Stimulated activated CD8-positive, alpha-beta memory T cell treated with anti-CD3 and anti-CD28 coated beads, Interleukin-15, amount 100 ng/mL, for 4 hours (primary cell): ENCODE measurements at regions not wholly inside any gene's neighbourhood (a gene's known extent, or its start where the extent isn't known, plus 50 kb on each side); places are given as distances from the start of the nearest gene placed in this dataset.
"Not testable (repeated sequence)": the region's sequence is repeated elsewhere in the genome, so short reads cannot be mapped to it uniquely, and the experiment has no call there.

ENCODE experiments used
- DNase-seq, 2 donors: peaks; one replicate each; pipeline ENCODE4 v3.0.0-alpha.2; 2020; ENCODE audit warnings: low read depth in 2 of 2

DNA sequence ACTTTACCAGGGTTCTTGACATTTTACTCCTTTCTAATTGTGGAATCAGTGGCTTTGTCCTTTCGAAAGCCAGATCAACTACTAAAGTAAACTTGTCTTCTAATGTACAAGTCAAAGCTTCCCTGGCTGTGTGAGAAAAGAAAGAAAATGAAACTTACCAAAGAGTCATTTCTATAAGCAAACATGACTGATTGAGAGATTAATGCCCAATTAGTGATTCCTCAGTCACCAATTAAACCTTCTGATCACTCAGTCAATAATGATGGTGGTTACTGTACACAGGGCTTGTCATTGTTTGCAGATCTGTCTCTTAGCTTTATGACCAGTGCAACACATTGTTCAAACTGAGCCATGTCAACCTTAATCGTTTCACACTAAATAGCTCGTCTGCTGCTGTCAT is 1168.4 kb upstream of the CITED2 start:
- DNase-seq, result no peak

DNA sequence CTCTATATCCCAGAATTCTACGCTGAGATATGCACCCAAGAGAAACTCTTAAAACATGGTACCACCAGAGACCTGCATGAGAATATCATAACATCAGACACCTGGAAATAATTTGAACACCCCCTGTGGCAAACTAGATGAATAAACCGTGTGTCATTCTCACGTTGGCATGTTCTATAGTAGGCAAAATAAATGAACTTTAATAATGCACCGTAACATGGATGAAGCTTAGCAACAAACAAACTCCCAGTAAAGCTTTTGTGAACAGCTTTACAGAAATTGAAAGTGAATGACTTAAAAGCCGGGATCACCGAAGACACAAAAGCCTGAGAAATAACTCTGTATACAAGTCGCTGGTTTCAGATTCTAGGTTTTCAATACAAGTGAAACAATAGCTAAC is 1166.8 kb upstream of the CITED2 start:
- DNase-seq, result no peak

DNA sequence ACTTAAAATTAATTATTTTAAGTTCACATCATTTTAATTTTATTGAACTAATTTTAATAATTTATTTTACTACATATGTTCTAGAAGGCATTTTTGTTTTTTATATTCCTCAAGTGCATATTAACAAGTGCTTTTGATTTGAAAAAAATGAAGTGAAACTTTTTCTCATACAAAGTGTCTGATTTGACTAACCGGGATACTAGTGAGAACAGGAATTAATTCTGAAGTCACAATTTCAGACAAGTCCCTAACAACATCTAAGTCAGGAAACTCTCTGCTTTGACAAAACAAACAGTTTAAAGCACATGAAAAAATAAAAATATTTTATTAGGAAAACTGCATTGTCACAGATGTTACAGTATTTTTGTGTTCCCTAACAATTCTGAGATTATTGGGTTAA is 1166.3 kb upstream of the CITED2 start:
- DNase-seq, result no peak

DNA sequence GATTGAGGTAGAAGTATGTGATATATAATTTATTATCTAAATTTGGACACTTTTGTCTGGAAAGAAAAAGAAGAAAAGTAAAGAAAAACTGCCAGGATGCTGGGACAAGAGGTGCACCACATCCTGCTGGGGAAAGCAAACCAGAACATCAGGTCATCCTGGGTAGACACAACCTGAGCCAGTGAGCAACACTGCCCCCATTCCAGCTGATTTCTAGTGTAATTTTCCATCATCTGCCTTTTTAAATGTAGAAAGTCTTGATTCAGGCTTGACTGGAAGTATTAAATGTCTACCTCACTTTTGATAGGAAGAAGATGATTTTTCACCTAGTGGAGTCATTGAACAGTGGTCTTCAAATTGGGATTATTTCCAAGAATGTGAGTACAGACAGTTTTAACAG is 1164.5 kb upstream of the CITED2 start:
- no peak for DNase-seq

DNA sequence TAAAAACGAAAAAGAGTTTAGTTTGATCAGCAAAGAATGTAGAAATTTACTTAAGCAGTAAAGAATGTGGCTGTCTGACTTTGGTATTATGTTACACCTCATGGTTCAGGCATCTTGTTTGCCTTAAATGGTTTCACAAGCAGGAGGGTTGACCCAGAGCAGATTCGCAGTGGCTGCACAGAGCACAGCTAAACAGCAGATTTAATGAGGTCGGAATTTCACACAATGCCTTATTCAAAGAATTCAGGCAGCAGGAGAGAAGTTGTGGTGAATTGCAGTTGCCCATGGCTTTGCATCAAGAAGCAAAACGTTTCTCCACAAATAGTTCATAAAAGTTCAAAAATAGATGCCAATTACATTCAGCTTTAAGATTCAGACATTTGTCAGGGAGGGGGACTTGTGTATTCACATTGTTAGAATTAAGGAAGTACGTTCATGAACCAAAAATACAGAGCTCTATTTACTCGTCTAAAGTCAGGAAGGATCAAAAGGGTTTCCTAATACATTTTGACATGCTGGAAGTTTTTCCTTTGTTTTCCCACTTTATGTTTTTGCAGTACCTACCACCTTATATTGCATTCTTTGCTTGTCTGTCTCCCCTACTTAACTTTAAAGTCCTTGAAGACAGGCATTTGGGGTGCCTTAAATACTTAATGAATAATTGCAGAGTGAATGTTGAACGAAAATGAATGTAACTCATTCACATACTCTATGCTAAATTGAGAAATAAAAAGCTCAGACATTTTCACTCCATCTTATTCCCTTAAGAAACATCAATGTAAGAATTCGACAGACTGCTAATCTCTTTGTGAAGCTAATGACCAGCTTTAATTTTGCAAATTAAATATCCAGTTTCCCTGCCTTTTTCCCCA is 1163.6 kb upstream of the CITED2 start:
- DNase-seq, result no peak

DNA sequence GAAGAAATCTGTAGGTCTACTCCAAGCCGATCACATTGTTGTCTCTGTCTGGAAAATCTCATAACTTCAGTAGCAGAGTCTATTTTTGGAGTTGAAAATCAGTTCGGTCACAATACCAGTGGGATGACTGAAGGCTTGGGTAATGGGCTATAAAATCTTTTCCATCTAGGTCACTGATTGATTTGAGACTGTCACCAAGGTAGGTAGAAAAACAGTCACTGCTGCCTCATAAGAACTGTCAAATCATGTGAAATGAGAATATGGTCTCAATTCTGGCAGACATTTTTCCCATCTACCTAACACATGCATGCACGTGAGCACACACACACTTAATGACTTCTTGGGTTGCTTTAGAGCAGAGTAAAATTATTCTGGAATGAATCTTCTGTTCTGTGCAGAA is 1162.8 kb upstream of the CITED2 start:
- no peak for DNase-seq

DNA sequence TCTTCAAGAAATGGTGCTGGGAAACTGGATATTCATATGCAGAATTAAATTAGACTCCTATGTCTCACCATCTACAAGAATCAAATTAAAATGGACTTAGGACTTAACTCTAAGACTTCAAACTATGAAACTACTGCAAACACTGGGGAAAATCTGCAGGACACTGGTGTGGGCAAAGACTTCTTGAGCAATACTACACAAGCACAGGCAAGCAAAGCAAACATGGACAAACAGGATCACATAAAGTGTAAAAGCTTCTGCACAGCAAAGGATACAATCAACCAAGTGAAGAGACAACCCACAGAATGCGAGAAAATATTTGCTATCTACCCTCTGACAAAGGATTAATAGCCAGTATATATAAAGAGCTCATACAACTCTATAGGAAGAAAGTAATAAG is 1161.1 kb upstream of the CITED2 start:
- DNase-seq, result no peak

DNA sequence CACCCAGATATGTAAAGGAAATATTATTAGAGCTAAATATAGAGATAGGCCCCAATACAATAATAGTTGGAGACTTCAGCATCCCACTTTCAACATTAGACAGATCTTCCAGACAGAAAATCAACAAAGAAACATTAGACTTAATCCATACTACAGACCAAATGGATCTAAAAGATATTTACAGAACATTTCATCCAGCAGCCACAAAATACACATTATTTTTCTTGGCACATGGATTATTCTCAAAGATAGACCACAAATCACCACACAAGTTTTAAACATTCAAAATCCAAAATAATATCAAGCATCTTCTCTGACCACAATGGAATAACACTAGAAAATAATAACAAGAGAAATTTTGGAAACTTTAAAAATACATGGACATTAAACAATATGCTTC is 1159.1 kb upstream of the CITED2 start:
- no peak for DNase-seq

DNA sequence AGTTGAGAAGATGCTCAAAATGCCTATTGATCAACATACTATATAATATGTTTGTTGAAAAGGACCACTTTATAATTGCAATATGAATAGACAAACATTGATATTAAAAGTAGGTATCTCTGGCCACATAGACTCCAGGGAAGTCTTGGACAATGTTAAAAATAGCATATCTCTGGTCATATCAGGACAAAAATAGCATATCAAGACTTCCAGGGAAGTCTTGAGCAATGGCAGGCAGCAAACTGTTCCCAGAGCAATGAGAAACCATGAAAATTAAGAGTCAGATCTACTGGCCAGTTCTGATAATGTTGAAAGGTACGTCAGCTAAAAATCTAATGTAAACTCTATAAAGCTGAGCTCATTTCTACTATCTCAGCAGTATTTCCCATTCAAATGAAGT is 1130.3 kb upstream of the CITED2 start:
- DNase-seq, result no peak

DNA sequence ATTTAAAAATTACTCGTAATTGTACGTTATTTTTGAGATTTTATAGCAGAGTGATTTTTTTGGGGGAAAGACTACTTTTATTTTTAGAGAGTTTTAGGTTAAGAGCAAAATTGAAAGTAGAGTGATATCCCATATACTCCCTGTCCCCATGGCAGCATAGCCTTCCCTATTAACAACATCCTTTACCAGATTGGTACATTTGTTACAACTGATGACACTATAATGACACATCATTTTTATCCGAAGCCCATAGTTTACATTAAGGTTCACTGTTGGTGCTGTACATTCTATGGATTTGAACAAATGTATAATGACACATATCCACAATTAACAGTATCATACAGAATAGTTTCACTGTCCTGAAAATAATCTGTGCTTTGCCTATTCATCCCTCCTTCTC is 1126.4 kb upstream of the CITED2 start:
- no peak for DNase-seq

DNA sequence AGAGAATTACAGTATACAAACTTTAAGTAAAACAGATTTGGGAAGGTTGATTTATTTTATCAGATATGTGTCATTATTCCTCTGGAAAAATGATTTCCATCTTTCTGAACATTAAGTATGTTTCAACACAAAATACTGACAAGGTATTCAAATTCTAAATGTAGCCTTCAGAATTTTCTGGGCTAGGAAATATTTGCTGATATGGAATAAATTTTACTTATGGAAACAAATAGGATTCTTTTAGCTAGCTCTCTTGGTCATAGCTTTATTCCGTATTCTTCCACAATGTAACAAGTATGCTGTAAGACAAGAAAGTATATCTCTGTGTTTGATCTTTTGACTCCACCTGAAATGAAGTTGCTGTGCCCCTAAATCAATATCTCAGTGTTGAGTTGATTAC is 1125.2 kb upstream of the CITED2 start:
- no peak for DNase-seq

DNA sequence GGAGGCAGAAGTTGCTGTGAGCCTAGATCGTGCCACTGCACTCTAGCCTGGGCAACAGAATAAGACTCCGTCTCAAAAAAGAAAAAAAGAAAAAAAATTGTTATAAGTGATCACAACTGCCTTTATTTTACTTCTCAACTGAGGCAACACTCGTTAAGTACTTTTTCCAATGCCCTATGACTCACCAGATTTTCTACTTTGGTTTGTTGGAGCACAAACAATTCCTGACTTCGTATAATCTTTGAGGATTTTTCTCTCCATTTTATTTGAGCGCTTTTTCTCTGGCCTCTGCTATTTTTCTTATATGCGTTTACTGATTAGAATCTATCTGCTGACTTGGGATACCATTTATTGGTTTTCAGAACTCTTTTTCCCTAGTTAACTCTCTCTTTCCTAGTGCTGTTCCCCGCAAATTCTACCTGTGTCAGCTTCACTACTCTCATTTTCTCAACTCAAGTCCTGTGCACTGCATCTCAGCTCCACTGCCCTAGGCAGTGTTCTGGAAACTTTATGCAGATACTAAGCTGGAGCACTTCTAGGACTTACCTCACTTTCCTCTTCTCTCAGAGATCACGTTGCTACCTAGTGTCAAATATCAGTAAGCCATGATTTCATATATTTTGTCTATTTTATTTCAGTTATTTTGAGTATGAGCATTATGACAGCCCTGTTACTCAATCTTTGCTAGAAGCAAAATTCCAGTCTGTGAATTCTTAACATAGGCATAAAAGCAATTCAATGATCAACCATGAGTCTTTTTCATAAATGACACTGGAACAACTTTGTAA is 1120.1 kb upstream of the CITED2 start:
- DNase-seq, result no peak

DNA sequence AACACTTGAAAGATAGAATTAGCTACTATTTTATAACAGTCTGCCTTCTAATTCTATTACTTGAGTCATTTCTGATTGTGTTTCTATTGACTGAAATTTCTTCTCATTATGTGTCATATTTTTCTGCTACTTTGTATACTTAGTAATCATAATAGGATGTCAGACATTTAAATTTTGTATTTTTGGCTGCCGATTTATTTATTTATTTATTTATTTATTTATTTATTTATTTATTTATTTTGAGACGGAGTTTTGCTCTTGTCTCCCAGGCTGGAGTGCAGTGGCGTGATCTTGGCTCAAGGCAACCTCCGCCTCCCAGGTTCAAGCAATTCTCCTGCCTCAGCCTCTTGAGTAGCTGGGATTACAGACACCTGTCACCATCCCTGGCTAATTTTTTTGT is 1119.0 kb upstream of the CITED2 start:
- not testable (repeated sequence) for DNase-seq

DNA sequence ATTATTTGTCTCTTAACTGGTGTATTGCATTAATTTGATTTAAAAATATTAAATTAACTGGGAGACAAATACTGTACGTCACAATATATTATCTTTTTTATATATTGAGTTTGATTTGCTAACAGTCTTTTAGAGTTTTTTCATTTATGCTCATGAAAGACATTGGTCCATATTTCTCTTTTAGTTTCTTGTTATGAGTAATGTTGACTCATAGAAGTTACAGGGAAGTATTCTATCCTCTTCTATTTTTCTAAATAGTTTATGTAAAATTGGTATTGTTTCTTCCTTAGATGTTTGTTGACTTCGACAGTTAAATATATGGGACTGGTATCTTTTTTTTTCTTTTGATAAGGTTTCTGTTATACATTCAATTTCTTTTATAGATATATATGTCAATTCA is 1115.6 kb upstream of the CITED2 start:
- no peak for DNase-seq

DNA sequence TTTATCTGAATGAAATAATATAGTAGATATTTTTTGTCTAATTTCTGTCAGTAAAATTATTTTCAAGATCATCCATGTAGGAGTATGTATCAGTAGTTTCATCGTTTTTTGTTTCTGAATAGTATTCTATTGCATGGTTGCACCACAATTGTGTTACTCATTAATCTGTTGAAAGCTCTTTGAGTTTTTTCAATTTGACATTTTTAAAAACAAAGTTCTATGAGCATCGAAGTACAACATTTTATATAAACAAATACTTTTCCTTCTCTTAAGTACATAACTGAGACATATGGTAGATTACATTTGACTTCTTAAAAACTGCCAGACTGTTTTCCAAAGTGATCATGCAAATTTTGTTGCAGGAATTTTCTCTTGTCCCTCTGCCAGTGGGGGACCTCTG is 1113.1 kb upstream of the CITED2 start:
- DNase-seq, result no peak

DNA sequence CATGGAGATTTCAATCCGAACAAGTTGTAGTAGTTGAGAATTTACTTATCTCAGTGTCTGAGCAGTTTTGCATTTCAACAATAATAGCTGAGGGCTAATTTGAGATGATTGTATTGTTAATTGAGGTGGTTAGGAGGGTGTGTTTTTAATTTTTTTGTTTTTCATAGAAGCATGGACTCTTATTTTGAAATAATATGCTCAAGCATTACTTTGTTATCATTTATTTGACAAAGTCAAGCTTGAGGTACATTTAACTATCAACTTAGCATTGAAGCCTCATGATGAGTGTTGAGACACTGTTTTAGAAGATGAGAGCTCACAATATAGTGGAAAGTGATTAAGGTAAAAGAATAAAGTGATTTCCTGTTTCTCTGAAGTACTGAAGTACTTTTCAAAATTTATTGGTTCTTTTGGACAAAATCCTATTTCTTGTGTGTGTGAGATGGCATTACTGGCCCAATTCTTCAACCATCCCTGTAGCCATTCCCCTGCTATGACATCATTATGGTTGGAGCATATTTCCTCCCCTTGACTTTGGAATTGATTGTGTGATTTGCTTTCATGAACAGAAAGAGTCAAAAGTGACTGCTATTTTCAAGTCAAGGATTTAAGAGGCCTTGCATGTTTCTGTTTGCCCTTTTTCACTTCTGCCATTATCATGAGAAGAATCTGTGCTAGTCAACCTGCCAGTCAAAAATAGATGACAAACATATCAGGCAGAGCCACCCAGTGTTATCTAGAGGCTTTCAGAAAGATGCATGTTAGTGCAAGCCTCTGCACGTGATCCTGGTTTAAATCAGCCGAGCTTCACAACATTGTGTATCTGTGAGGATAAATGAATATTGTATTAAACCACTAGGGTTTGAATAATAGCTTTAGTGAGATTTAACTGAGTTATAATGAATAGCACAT is 1112.3 kb upstream of the CITED2 start:
- DNase-seq, result no peak

DNA sequence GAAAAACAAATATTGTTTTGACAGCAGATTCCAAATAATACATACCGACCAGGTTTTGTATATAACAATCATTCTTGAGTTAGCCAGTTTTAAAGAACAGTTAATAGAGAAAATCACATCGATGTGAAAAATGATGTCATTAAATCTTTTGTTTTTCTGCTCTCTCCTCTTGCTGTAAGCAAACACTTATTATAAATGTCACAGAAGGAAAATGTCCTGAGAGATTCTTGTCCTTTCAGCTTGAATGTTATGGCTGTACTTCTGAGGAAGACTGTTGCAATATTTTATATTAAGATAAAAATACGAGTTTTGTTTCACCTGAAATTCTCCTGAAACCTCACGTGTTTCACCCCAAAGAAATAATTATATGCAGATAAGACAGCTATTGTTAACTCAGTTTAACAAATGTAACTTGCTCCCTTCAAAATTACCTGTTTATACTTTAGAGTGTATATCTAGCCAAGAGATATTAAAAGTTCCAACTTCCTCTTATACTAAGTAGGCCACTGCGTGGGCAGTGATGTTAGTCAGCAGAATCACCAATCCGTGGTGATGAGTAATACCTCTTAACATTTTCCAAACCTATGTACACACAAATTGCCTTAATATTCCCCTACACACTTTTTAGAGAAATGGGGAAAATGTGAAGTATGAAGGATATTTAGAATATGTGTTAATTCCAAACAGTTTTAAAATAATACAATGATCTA is 1111.4 kb upstream of the CITED2 start:
- no peak for DNase-seq

DNA sequence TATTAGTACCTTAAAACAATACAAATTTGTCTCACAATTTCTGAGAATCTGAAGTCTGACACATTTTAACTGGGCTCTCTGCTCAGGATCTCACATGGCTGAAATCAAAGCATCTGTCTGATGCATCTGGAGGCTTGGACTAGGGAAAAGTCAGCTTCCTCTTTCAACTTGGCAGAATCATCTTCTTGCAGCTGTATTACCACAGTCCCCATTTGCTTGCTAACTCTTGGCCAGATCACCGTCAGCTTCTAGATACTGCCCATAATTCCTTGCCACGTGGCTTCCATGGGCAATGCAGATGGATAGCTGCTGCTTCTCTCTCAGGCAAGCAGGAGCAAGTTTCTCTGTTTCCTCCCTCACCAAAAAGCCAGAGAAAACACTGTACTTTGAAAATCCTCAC is 1106.4 kb upstream of the CITED2 start:
- DNase-seq, result no peak

DNA sequence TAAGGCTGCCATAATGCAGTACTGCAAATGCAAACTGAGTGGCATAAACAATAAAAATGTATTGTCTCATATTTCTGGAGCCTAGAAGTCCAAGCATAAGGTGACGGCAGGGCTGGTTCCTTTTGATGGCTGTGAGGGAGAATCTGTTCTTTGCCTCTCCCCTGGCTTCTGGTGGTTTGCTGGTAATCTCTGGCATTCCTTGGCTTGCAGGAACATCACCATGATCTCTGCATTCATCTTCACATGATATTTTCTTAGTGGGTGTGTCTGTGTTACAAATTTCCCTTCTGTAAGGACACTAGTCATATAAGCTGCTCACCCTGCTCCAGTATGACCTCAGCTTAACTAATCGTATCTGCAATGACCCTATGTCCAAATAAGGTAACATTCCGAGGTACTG is 1104.2 kb upstream of the CITED2 start:
- no peak for DNase-seq

DNA sequence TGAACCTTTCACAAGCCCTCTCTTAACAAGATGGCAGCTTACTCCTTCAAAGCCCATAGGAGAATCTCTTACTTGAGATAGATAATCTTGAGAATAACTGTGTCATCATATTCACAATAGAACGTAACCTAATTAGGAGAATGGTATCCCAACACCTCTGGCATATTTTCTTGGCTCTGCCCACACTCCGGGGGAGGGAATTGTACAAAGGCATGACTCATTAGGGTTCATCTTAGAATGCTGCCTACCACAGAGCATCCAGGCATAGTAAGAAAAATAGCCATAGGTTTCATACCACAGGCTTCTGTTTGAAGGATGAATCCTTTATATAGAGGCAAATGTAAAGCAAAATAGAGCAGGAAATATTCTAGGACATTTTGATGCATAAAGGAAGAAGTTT is 1100.6 kb upstream of the CITED2 start:
- DNase-seq, result no peak

DNA sequence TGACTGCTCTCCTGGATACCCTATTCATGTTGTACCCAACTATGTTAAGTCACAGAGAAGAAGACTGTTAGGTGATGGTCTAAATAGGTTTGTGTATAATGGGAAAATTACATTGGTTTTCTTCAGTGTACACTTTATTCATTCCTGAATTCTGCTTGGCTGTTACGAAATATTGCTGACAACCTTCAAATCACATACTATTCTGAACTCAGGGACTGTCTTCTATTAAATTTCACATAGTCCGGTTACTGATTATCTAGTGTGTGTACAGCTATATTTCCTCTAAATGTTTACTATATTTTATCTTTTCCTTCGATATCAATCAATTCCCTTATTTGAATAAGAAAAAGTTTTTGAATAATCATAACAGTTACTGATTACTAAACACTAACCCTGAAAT is 1090.3 kb upstream of the CITED2 start:
- DNase-seq, result no peak

DNA sequence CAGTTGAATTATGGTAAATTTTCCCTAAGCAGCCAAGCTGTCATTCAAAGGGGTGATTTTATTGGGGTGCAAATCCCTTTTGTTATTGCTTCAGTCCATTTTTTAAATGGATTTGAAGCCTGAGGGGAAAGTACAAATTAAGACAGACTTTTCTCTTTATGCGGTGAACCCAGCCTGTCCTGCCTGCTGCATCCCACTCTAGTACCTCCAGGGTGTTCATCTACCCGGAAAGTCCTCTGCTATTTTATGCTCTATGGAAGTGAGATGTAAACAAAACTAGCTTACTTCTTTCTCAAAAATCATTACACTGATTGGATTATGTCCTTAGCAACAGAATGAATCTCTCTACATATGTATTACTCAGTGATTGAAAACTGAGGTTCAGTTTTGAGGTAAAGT is 1088.9 kb upstream of the CITED2 start:
- no peak for DNase-seq
